HL-60 (cell line): ENCODE measurements at regions not wholly inside any gene's neighbourhood (a gene's known extent, or its start where the extent isn't known, plus 50 kb on each side); places are given as distances from the start of the nearest gene placed in this dataset.
A peak's percentile ranks its signal among the peaks of the same experiment; 100 is the strongest.

Source experiments
- DNase-seq, 2 experiments: peaks; one replicate each; pipeline ENCODE4 v3.0.0-alpha.2; 2010 to 2020; ENCODE audit warnings: low read depth in 1 of 2, low spot score in 1 of 2
- H3K27ac ChIP-seq: fragments of 250-450 bp; sonication (Bioruptor Pico); replicated peaks from 2 replicates; pipeline ENCODE4 v1.5.1; 2020; ENCODE audit warnings: mild to moderate bottlenecking, moderate library complexity
- H3K27me3 ChIP-seq: fragments of 250-450 bp; sonication (Bioruptor Pico); 2 replicates; pipeline ENCODE4 v1.5.1; 2021; ENCODE audit warnings: mild to moderate bottlenecking, moderate library complexity; ENCODE audit not compliant: insufficient read depth, poor library complexity, severe bottlenecking
- H3K4me3 ChIP-seq: replicated peaks from 2 replicates; pipeline ENCODE4 v1.5.1; 2011; ENCODE audit warnings: mild to moderate bottlenecking, control low read depth, low read length; ENCODE audit not compliant: insufficient read depth
- CTCF ChIP-seq: IDR thresholded peaks from one replicate; pipeline ENCODE4 v1.5.1; 2011; ENCODE audit warnings: low read length, control low read depth, inconsistent platforms; ENCODE audit not compliant: insufficient read depth
- GABPA ChIP-seq: IDR thresholded peaks from 2 replicates; pipeline ENCODE4 v1.6.1; 2012; ENCODE audit warnings: low read depth
- POLR2AphosphoS5 ChIP-seq: IDR thresholded peaks from 2 replicates; pipeline ENCODE4 v1.6.1; 2012; ENCODE audit warnings: low read depth
- REST ChIP-seq: IDR thresholded peaks from 2 replicates; pipeline ENCODE4 v1.6.1; 2012; ENCODE audit warnings: low read depth; ENCODE audit not compliant: insufficient replicate concordance
- SPI1 ChIP-seq: IDR thresholded peaks from 2 replicates; pipeline ENCODE4 v1.6.1; 2012; ENCODE audit warnings: low read depth, mild to moderate bottlenecking, borderline replicate concordance

- no peak overlapping the region for H3K4me3 ChIP-seq
- no peaks in the 10 kb centered on the region for H3K27me3 ChIP-seq
- TF ChIP-seq POLR2AphosphoS5: no peak
- no peak for TF ChIP-seq CTCF
- TF ChIP-seq GABPA: no peak
- TF ChIP-seq SPI1: no peak
- no peak for TF ChIP-seq REST
- no peak overlapping the region for H3K27ac ChIP-seq
- DNase-seq: peak in 1 of 2 experiments; percentile 55
Observed at GRCh38 chr13:79723519-79724024, 242.6 kb downstream of the NDFIP2 start.

- Histone ChIP-seq H3K27ac (no peak overlapping the region), H3K4me3 (no peak overlapping the region), H3K27me3 (no peaks in the 10 kb centered on the region)
- DNase-seq: no peak
- TF ChIP-seq SPI1: no peak
- TF ChIP-seq CTCF: no peak
- no peak for TF ChIP-seq POLR2AphosphoS5
- TF ChIP-seq REST: no peak
- TF ChIP-seq GABPA: no peak
Observed at GRCh38 chr13:79722885-79723445, 242.0 kb downstream of the NDFIP2 start.

- DNase-seq: no peak
- TF ChIP-seq SPI1 (no peak), POLR2AphosphoS5 (no peak), REST (no peak), GABPA (no peak), CTCF (no peak)
- H3K27me3 ChIP-seq: no peaks in the 10 kb centered on the region
- no peak overlapping the region for H3K4me3 ChIP-seq
- no peak overlapping the region for H3K27ac ChIP-seq
Observed at GRCh38 chr13:79716191-79716590, 235.2 kb downstream of the NDFIP2 start.
